DMS153 (cell line): ENCODE measurements at regions not wholly inside any gene's neighbourhood (a gene's known extent, or its start where the extent isn't known, plus 50 kb on each side); places are given as distances from the start of the nearest gene placed in this dataset.

Source experiments
- DNase-seq: peaks from one replicate; lab custom pipeline; 2025; lab: John Stamatoyannopoulos, UW

DNA sequence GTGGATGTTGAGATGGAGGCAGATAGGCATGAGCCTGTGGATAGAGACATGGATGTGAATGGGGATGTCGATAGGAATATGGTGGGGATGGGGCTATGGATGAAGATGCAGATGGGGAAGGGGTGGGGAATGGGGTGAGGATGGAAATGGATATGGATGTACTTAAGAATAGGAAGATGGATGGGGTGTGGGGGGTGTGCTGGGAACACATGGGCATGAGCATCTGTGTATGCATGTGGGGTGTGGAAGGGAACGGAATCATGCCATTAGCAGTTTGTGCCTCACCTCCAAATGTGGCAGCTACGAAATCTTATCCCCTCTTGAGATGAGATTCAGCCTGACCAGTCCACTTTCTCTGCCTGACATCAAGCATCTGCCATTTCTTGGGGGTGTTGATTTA is 359.5 kb upstream of the MGMT start:
- DNase-seq, result no peak

DNA sequence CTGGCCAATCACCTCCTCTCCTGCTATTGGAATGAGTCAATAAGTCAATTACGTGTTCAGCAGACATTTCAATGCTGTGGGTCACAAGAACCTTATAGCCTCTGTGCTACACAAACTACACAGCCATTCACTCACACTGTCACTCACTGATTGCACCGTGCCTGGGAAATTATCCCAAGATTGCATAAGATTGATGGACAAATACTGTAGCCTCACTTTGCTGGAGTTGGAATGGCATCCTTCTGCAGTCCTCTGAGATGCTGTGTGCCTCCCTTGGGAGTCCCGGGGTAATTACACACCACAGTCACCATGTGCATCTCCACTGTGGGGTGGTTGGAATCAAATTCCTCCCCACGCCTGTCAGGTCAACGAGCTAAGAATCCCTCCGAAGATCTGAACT is 358.7 kb upstream of the MGMT start:
- DNase-seq, result no peak

DNA sequence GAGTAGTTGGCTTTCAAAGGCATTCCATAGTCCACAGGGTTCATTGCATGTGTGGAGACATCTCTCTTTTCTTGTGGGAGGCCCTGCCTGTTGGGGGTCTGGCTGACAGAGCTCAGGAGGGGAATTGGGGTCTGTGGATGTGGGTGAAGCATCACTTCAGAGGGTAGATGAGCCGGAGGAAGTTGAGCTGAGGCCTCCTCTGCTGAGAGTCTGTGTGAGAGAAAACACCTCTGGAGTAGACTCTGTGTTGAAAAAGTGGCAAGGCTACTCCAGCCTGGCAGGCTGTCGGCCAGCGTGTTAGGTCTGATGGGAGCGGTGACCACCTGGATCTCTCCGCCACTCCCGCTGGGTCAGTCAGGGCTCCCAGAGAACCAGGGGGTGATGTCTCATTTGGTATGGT is 358.0 kb upstream of the MGMT start:
- DNase-seq, result no peak

DNA sequence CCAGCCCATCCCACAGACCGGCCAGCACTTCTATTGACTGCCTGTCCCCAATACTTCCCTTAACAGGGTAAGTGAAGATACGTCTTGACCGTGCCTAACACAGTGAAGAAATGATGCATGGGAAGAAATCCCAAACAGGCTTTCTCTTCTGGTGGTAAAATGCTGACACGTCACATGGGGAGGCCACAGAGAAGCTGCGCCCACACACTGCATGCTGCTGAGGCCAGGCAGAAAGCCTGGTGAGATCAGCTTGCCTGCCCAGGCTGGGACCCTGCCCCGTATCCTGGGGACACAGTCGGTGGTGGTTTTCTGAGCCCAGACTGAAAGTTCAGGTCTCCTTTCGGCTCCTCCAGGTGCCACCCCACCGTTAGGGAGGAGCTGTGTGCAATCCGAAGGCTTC is 356.3 kb upstream of the MGMT start:
- DNase-seq, result no peak

DNA sequence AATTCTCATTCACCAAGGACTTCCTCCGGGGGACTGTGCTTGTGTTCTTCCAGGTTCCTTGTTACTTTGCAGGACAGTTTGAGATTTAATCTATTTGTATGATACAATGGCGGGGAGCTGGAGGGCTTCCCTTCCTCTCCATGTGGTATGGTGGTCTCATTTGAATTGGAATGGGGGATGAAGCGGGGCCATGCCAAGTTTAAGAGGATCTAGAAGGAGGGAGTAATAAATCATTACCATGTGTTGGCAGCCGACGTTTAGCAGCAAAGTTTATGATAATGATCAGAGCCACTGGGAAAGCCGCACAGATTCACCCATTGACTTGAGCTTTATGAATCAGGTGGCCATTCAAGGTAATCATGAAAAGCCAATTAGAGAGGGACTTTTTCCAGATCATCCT is 355.1 kb upstream of the MGMT start:
- DNase-seq, result no peak

DNA sequence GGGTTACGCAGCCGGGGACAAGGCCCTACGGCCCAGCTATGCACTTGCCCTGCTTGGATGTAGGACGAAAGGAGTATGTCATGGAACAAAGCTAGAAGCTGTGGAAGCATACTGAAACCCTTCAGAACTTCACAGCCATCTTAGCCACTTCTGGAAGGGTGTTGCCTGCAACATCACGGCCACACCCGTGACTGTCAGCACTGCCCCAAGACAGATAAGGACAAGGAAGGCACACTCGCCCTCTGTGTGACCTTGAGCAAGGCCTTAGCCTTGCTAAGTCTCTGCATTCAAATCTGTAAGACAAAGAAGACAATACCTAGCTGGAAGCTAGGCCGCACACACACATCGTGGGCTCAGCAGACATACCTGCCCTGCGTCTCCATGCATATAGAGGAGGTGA is 352.5 kb upstream of the MGMT start:
- DNase-seq, result no peak

DNA sequence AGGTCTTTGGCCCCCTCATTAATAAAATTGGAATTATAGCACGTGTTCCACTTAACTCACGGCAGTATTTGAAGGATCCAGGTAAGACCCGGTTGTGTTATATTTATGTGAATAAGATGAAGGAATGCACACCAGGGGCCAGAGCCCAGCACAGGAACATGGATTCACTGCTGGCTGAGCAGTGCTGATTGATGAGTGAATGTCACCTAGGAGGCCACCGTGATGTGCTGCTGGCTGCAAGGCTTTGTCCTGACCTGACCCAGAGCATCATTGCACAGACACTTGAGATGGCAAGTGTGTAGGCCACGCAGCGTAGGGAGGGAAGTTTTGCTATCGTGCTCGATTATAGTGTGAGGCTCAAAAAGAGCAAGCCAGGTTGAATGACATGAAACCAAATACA is 350.7 kb upstream of the MGMT start:
- no peak for DNase-seq

DNA sequence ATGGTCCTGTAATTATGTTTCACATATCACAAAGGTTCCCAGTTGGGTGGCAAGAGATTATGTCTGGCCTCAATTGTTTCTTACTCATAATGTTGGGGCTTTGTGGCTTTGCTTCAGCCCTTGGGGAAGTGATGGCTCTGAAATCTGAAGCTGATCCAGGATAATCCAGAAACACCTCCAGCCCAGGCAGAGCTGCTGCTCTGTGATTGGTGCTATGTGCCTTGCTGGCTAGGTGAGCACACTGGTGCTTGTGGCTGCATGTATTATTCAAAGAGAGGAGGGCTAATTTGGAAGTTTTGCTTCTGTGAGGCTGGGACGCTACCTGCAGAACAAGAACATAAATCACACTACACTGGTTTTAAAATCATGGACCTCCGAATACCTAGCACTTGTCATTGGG is 346.6 kb upstream of the MGMT start:
- no peak for DNase-seq

DNA sequence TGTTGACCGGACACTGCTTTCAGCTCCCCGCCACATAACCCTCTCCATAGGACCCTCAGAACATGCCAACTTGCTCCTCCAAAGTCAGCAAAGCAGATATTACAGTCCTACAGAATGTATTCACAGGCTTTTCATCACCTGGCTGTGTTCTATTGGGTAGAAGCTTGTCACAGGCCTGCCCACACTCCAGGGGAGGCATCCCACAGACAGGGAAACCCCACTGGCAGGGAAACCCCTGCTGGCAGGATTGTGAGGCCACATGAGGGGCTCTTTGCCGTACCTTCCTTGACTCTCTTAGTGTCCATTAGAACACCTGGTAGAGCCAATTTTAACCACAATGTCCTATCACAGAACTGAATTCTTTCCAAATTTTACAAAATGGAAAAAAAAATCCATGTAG is 344.2 kb upstream of the MGMT start:
- DNase-seq, result no peak

DNA sequence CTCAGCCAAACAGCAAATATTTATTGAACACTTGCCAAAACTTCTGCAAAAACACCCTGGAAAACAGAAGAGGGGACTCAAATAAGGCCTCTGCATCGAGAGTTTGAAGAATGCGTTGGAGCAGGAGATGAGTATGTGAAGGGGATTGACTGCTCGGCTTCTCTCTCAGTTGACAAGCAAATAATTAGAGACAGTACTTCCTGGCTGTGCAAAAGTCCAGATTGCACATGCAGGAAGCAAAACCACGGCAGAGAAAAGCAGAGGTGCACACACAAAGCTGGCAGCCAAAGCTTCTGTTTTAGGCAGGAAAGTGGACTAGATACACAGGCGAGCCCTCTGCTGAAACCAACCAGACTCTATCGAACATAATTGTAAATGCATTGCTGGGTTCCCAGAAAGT is 343.6 kb upstream of the MGMT start:
- no peak for DNase-seq

DNA sequence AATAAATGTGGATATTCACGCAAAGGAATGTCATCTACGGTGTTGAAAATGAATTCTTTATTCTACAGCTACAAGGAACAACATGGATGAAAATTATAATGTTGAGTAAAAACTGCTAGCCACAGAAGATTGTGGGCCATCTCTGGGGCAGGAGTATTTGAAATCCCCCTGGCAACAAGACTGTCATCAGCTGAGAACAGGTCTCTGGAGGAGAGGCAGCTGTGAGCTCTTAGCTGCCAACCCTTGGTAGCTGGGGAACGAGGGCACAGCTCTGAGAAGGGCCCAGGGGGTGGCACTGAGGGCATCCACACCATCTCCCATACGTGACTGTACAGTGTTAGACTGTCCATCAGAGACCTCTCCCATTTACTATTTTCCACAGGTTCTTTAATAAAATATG is 340.1 kb upstream of the MGMT start:
- DNase-seq, result no peak

DNA sequence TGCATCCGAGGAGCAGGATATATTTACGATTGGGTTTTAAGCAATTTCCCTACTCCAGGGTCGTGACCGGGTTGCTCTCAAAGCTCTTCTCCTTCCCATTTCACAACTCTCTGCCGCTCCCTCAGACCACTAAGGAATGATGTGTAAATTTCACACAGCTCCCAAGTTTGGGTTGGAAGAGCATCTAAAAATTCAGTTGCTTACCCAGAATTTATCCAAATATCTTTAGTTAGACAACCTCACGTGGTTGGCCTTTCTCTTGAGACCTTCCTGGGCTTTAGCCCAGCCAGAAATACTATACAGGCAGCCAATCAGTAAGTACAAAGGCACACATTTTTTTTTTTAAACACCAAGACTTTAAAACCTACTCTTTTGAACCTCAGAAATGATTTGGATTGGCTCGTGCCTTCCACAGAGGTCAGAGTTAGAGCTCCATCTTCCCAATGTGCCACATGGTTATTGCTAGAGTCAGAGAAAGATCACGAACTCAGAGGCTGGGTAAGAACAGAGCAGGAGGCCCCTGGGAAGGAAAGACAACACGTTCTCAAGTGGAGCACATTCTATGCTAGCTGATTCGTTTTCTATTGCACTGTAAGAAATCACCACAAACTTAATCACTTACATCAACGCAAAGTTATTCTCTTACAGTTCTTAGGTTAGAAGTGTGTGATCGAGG is 335.4 kb upstream of the MGMT start:
- no peak for DNase-seq

DNA sequence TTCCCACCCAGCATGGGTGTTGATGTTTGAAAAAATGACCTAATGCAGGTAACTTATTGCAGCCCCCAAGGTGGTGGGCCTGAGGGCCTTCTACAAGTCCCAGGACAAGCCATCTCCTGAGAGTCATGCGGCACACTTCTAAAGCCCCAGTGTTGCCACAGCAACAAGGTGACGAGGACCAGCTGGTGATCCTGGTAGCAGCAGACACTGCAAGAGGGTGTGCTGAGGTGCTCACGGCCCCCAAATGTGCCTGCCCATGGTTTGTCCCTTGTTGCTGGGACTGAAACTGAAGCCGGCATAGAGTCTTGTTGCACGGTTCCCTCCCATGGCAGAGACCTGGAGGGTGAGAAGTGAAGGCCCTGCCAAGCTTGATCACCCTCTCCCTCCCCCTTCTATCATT is 333.2 kb upstream of the MGMT start:
- no peak for DNase-seq

DNA sequence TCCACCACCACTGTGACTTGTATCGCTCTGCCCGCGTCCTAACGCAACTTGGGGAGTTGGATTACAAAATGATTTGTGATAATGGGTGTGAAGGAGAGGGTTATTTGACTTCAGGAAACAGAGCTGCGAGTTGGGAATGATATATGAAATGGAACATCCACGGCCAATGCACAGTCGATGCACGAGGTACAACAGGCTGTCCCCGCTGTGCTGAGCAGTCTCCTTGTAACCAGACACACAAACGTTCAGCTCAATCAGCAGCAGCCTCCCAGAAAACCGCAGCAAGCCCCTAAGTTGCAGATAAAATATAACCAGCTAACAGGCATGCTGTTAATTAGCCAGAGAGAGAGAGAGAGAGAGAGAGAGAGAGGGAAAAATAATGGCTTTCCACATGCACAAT is 332.7 kb upstream of the MGMT start:
- no peak for DNase-seq

DNA sequence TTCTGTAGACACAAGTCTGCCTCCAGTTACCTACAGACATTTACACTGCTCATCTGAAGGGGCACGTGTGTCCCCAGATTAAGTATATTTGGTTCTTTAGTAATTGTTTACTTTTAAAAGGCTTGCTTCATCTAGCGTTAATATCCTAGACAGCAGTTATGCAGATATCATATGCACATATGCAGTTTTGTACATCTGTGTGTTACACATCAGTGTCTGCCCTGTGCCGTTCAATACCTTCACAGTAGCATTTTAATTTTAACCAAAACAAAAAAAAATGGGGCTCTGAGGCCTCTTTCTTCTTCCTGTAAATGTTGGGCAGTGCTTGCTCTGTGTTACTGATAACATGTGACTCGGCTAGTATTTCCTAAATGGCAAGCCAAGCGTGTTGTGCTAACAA is 331.4 kb upstream of the MGMT start:
- no peak for DNase-seq

DNA sequence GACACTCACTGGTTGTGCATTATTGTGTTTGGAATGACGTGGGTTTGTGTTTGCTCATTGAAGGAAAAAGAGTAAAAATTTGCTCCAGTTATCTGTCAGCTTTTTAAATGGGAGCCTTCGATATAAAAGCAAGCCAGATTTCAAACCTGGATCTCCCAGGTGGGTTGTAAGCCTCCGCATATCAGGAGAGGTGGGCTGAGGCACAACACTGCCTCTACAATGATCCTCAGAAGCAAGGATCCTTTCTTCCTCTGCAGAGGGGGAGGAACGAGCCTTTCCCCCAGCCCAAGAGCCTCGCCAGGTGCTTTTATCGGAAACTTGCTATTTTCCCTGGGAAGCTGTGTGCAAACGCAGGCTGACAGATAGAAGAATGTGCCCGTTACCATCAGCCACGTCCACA is 331.0 kb upstream of the MGMT start:
- DNase-seq, result no peak

DNA sequence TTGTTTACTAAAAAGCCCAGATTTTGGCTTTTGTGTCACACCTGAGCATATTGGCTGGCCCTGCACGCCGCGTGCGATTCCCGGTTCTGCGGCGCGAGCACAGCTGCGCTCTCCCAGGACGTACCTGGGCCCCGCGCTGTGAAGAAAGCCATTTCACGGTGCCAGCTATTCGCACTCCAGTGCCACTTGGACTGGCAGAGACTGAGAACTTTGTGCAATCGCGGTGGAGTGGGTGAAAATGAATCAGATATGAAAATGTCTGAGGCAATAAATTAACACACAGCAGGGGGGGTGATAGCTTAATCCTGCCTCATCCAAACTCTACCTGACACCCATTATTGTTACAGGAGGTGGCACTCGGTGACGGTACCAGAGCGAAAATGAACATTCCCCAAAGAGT is 330.1 kb upstream of the MGMT start:
- DNase-seq, result no peak

DNA sequence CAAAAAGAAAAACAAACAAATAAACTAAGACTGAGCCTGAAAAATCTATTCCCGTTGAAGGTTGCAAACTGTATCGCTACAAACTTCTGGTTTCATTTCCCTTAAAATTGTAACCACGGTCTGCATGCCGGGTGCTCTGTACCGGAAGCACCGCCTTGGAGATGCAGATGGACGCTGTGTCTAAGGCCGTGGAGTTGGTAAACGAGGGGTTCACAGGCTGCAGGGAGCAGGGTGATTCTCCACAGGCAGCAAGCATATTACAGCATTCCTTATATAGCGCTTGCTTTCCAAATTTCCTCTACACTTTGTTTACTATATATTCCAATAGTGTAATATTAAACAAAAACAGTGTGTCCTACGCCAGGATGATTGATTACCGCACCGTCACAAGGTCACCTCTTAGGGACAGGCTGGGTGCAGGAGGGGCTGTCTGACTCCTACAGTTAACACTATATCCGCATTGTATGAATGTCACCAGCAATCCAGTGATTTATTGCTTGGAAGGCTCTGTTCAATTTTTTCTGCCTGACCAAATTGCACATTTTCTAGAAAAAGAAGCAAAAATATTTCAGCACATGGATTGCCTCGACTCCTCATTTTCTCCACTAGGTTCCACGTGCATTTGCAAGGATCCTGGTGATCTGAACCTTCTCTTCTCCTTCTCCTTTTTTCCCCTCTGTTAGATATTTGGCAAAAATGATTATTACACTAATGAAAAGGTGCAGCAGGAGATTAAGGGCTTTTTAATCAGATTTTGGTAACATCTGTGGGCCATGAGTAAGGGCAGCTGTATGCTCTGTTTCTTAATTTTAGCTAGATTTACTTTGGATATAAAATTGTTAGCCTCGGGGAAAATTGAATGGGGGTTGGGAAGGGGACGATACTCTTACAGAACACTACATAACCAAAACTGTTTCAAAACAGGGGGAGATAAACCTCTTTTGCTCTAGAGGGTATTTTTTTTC is 325.8 kb upstream of the MGMT start:
- no peak for DNase-seq

DNA sequence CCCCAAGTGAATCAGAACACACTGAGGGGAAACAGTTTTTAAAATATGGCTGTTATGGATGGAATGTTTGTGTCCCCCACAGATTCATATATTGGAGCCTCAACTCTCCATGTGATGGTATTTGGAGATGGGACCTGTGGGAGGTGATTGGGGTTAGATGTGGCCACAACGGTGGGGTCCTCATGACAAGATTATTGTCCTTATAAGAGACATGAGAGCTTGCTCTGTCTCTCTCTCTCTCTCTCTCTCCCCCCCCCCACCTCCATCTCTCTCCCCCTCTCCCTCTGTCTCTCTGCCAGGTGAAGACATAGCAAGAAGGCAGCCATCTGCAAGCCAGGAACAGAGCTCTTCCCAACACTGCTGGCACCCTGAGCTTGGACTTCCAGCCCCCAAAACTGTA is 315.8 kb upstream of the MGMT start:
- DNase-seq, result no peak

DNA sequence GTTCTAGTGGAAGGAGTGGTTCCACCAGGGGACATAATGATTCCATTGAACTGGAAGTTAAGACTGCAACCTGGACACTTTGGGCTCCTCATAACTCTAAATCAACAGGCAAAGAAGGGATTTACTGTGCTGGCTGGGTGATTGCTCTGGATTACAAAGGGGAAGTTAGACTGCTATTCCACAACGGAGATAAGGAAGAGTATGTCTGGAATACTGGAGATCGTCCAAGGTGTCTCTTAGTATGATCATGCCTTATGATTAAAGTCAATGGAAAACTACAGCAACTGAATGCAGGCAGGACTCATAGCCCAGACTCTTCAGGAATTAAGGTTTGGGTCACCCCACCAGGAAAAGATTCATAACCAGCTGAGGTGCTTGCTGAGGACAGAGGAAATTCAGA is 310.6 kb upstream of the MGMT start:
- no peak for DNase-seq

DNA sequence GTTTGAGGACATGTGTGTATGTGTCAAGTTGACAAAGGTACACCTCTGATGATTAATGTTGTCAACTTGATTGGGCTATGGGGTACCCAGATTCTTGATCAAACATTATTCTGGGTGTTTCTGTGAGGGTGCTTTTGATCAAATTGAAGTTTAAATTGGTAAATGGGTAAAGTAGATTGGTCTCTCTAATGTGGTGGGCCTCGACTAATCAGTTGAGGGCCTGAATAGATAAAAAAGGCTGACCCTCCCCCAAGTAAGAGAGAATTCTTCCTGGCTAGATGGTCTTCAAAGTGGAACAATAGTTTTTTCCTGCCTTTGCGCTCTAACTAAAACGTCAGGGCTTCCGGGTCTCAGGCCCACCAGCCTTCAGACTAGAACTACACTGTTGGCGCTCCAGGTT is 309.9 kb upstream of the MGMT start:
- DNase-seq, result no peak

DNA sequence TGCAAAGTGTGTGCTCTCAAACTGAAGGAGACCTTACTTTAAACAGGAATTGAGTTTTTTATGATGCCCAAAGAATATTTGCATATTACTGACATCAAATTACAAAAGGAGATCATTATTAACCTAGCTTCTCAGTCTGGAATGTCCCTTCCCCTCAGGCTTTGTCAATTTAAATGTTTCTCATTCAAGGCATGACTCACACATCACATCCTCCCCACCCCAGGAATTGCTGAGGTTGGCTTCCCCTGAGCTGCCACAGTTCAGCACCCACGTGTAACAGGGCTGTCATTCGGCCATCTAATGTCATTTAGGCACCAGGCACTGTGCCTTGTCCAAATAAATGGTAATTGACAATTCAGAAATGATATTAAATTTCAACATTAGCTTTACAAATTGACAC is 305.9 kb upstream of the MGMT start:
- DNase-seq, result no peak

DNA sequence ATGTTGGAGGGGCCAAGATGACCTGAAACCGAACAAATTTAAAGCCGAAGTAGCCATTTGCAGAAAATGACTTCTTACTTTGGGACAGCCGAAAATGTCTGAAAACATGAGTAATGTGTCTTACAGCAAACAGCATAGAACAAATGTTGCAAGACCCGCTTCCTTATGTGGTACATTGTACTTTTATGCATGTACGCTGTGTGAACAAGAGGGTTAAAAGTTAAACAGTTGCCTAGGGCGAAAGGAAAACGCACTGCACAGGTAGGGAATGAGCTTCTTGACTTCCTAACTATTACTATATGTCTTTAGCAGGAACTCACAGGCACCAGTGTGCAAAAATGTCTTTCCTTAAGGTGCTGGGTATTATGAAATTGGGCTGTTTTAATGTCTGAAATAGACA is 303.5 kb upstream of the MGMT start:
- DNase-seq, result no peak
